Peyer's patch (tissue), 4 donors: ENCODE measurements at regions not wholly inside any gene's neighbourhood (a gene's known extent, or its start where the extent isn't known, plus 50 kb on each side); places are given as distances from the start of the nearest gene placed in this dataset.

Experiments used
- DNase-seq, 3 donors: peaks; one replicate each; pipeline ENCODE4 v3.0.0-alpha.2; 2017 to 2019
- H3K27ac ChIP-seq, 4 donors: fragments of 200-600 bp; sonication (generic); one replicate each; pipeline ENCODE4 v1.5.1; 2016 to 2019
- H3K27me3 ChIP-seq, 2 donors: fragments of 200-600 bp; sonication (generic); one replicate each; pipeline ENCODE4 v1.5.1; 2019
- H3K36me3 ChIP-seq, 3 donors: fragments of 200-600 bp; sonication (generic); one replicate each; pipeline ENCODE4 v1.5.1; 2016 to 2019
- H3K4me1 ChIP-seq, 4 donors: fragments of 200-600 bp; sonication (generic); one replicate each; pipeline ENCODE4 v1.5.1; 2016 to 2019
- H3K4me3 ChIP-seq, 4 donors: fragments of 200-600 bp; sonication (generic); 1 replicate in 3 of 4; 2 replicates in 1 of 4; pipeline ENCODE4 v1.5.1; 2016 to 2019; ENCODE audit warnings: mild to moderate bottlenecking in 1 of 4
- H3K9me3 ChIP-seq, 4 donors: fragments of 200-600 bp; sonication (generic); one replicate each; pipeline ENCODE4 v1.5.1; 2016 to 2019; ENCODE audit warnings: mild to moderate bottlenecking in 1 of 4
- CTCF ChIP-seq, 6 experiments: fragments of 450-650 bp in 4 of 6; fragments of 200-600 bp in 2 of 6; sonication (generic) in 1 of 6; IDR thresholded peaks; one replicate each; pipeline ENCODE4 v1.5.1; 2017 to 2019; ENCODE audit warnings: antibody characterized with exemption in 6 of 6, mild to moderate bottlenecking in 3 of 6, moderate library complexity in 1 of 6
- POLR2A ChIP-seq, 2 donors: fragments of 450-650 bp; IDR thresholded peaks; one replicate each; pipeline ENCODE4 v1.5.1; 2017; ENCODE audit warnings: antibody characterized with exemption in 2 of 2, mild to moderate bottlenecking in 2 of 2, moderate library complexity in 2 of 2

- no peak for DNase-seq
- H3K36me3 ChIP-seq, result no peaks in the 10 kb centered on the region
- no peaks in the 10 kb centered on the region for H3K4me1 ChIP-seq
- no peak overlapping the region for H3K27ac ChIP-seq
- no peaks in the 10 kb centered on the region for H3K9me3 ChIP-seq
- TF ChIP-seq POLR2A (IDR thresholded peaks at IDR 0.05) (no peak), CTCF (IDR thresholded peaks at IDR 0.05) (no peak)
- H3K27me3 ChIP-seq, result no peaks in the 10 kb centered on the region
- no peak overlapping the region for H3K4me3 ChIP-seq
Measured at GRCh38 chr5:178808886-178809285, 50.9 kb upstream of the ZNF354B start.

- no peak overlapping the region for H3K4me3 ChIP-seq
- H3K27ac ChIP-seq, result no peak overlapping the region
- no peaks in the 10 kb centered on the region for H3K9me3 ChIP-seq
- H3K4me1 ChIP-seq, result no peaks in the 10 kb centered on the region
- TF ChIP-seq POLR2A (IDR thresholded peaks at IDR 0.05) (no peak), CTCF (IDR thresholded peaks at IDR 0.05) (no peak)
- no peaks in the 10 kb centered on the region for H3K27me3 ChIP-seq
- no peaks in the 10 kb centered on the region for H3K36me3 ChIP-seq
- no peak for DNase-seq
Measured at GRCh38 chr5:178801021-178801420, 58.7 kb upstream of the ZNF354B start.

GRCh38 chr5:178797546-178798440, 62.0 kb upstream of the ZNF354B start:
- H3K27ac ChIP-seq, result no peak overlapping the region
- no peaks in the 10 kb centered on the region for H3K9me3 ChIP-seq
- H3K27me3 ChIP-seq, result no peaks in the 10 kb centered on the region
- no peak overlapping the region for H3K4me3 ChIP-seq
- no peaks in the 10 kb centered on the region for H3K4me1 ChIP-seq
- no peak for TF ChIP-seq POLR2A (IDR thresholded peaks at IDR 0.05)
- TF ChIP-seq CTCF (IDR thresholded peaks at IDR 0.05), result no peak
- no peaks in the 10 kb centered on the region for H3K36me3 ChIP-seq
- no peak for DNase-seq

- Histone ChIP-seq H3K36me3 (no peaks in the 10 kb centered on the region), H3K4me3 (no peak overlapping the region), H3K27me3 (no peaks in the 10 kb centered on the region), H3K9me3 (no peaks in the 10 kb centered on the region), H3K27ac (no peak overlapping the region), H3K4me1 (no peaks in the 10 kb centered on the region)
- DNase-seq, result no peak
- no peak for TF ChIP-seq CTCF (IDR thresholded peaks at IDR 0.05)
- no peak for TF ChIP-seq POLR2A (IDR thresholded peaks at IDR 0.05)
Measured at GRCh38 chr5:178797101-178797521, 62.6 kb upstream of the ZNF354B start.

- no peak overlapping the region for H3K4me3 ChIP-seq
- no peaks in the 10 kb centered on the region for H3K4me1 ChIP-seq
- no peaks in the 10 kb centered on the region for H3K36me3 ChIP-seq
- TF ChIP-seq CTCF (IDR thresholded peaks at IDR 0.05) (no peak), POLR2A (IDR thresholded peaks at IDR 0.05) (no peak)
- H3K9me3 ChIP-seq, result no peaks in the 10 kb centered on the region
- DNase-seq, result no peak
- H3K27me3 ChIP-seq, result no peaks in the 10 kb centered on the region
- H3K27ac ChIP-seq, result no peak overlapping the region
Measured at GRCh38 chr5:178796165-178796945, 63.4 kb upstream of the ZNF354B start.
